ENCODE measurements at regions not wholly inside any gene's neighbourhood (a gene's known extent, or its start where the extent isn't known, plus 50 kb on each side); places are given as distances from the start of the nearest gene placed in this dataset.

DNA sequence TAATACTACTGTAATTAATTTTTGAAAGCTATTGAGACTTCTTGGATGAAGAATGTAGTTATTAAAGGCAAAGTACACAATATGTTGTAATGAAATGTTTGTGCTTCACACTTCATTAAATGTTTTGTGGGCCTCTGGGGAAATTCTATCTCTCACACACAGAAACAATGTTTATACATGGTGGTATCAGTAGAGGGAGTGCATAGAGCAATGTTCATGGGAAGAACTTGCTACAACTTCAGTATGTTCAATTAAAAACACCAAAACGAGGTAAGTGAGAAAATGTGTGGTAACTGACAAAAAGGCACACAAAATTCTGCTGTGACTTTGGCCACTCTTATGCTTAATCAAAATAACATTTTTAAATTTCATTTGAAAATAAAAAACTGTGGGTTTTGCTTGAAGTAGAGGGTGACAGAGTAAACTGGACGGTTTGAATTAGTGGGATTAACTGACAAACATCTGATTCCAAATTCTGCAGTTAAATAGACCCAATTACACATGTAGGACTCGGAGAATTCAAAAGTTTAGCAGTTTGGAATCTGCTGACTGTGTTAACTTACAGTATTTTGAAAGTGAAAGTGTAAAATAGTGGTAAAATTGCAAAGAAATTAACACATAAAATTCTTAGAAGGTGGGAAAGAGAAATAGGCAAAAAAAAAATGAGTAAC, 111.4 kb upstream of the TTC29 start:
- DNase-seq = no peak

DNA sequence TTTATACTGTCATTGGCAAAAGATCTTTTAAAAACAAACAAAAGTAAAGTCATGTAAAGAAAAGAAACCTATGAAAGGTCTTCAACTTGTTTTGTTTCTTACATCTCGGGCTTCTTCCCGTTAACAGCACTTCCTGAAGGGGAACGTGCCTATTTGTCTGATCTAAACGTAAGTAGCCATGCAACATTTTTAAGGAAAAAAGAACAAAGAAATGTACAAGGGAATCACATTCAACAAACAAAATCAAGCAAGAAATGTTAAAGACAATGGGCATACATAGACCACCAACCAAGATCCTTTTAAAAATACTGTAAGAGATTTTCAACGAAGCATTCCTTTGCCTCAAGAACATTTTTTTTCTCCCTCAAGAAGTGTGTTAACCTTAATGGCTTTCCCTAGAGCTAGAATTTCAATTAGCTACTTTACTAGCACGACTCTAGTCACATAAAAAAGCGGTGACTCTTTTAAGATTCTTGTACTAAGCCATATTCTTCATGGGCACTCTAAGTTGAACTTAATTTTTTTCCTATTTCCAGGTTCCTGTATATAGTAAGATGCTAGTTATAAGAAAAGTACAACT, 112.0 kb upstream of the TTC29 start:
- DNase-seq = no peak

DNA sequence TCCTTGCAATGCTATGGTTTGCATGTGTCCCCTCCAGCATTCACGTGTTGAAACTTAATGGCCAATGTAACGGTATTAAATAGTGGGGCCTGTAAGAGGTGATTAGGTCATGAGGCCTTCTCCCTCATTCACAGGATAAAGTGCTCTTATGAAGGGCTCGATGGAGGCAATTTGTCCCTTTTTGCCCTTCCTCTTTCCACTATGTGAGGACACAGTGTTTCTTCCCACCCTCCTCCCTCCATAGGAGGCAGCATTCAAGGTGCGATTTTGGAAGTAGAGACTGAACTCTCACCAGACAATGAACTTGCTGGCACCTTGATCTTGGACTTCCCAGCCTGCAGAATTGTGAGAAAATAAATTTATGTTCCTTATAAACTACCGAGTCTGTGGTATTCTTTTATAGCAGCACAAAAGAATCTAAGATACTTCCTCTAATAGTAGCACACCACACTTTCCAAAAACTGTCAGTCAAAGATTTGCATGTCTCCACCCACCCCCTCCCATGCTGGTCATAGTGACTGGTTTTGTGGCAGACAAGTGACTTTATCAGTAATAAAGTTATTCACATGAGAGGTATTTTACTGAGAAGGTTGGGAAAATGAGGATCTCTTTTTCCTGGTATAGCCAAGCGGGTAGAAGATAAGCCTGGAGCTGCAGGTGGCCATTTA, 113.5 kb upstream of the TTC29 start:
- no peak for DNase-seq

DNA sequence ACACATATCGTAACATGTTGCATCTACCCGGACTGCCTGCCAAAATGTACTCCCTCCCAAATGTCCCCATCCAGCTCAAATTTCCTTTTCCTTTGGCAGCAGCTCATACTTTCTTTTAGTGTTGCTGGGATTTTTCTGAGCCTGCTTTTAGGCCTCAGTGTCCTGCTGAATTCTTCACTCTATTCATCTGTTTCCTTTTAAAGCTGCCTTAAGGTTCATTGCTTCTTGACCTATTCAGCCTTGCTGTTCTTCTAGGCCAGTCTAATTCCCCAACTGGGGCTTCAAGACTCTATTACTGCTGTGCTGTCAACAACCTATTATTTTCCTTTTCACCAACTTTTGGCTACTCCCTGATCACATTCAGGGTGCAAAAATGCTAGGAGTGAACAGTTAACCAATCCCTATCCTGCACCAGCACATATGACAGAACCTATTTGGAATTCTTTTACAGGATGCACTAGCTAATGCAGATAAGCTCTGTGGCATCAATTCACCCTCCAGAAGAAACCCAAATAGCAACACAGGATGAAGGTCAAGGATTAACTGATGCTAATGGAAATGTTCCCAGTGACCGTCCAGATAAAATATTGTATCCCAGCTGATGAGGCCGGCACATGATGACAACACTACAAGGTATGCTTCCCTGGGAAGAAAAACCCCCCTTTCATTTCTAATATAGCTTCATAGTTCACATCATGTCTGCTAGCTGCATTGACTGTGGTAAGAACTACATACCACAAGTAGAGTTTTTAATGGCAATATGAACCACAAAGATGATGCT, 114.7 kb upstream of the TTC29 start:
- DNase-seq = no peak

DNA sequence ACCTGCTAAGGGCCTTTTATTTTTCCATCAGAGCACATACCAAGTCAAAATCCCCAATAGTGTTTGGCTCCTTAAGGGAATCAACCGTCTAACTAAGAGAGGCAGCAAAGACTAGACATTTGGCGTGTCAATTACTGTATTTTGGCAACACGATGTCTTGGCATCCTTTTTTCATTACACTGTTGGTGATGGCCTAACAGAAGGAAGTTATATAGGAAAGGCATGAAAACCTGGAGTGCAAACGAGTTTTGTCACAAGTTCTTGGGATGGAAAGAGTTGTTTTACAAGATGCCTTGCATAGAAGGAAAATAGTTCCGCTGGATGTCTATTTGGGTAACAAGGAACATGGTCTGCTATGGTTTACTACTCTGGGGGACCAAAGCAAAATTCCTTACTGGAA, 119.2 kb upstream of the TTC29 start:
- no peak for DNase-seq

DNA sequence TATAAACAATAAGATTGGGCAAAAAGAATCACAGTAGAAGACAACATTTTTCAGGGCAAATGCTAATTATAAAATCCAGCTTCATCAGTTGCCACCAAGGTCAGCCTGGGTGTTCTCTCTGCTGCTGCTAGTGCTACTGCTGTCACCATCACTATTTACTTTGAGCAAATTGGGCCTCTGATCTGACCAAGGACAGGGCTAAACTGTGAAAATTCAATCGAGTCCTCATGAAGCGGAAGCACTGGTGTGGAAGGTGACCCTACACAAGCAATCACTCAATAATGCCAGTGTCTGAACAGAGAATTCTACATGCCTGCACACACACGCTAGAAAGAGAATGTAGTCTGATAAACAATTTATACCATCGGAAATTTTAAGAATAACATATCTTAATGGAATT, 122.9 kb upstream of the TTC29 start:
- no peak for DNase-seq

DNA sequence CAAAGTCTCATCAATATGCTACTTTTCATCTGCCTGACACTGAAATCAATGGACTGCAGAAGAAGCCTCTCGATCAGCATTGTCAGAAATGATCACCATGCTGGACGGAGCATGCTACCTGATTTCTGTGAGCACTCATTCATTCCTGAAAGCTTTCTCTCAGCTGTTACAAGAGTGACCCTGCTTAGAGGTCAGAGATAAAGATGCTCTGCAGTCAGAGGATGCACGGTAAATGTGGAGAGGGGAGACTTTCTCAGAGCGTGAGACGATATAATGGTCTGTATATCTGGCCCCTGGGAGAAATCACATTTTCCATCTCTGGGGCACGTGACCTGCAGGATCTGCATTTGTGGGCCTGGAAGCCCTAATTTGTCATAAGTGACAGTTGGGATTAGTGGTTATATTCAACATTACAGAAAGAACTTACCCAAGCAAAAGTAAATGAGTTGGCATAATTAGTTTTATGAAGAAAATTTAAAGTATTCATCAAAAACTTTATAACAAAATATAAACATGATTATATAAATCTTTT, 125.6 kb upstream of the TTC29 start:
- DNase-seq = no peak

DNA sequence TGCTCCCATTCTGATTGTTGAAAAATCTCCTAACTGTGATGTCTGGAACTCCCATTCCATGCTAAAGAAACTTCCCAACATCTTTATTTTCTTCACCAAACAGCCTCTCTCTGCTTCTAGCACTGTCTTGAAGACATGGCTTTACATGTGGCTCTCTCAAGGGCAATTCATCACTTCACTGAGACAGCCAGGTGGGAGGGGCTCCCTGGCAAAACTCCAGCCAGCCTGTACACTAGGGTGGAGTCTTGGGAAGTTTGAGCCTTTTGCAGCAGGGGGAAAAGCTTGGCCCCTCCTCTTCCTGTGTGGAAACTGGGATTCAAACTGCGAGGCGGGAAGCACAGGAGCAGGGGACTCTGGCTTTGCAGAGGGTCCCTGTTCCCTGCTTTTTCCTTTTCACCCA, 130.5 kb upstream of the TTC29 start:
- no peak for DNase-seq

DNA sequence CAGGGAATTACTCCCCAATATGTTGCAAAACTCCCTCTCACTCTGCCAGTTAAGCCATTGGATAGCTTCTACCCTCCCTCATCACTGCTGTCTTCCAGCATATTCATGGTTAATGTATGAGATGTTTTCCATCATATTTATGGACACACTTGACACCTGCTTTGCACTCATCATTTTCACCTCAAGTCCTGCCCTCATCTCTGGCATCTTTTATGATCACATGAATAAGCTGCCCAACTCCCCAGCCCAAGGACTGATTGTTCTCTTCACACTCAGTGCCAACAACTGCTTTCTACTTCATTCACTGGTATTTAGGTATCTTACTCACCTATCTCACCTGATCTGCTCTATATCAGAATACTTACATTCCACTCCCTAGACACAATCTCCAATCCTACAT, 131.1 kb upstream of the TTC29 start:
- DNase-seq = no peak

DNA sequence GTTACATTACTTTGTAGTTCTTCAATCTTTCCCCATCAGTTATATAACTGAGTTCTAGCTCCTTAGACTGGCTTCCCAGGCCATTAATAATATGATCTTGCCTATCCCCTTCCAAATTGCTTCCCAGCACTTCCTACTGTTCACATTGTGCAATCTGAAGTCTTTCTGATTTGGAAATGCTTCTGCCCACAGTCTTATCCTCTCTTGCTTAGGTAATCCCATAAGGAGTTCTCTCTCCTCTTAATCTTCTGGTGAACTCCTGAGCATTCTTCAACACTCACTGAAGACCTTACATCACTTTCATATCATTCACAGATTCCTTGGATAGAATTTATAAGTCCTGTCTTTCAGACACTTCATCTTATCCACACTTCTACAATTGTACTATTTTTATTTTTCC, 132.7 kb upstream of the TTC29 start:
- no peak for DNase-seq

DNA sequence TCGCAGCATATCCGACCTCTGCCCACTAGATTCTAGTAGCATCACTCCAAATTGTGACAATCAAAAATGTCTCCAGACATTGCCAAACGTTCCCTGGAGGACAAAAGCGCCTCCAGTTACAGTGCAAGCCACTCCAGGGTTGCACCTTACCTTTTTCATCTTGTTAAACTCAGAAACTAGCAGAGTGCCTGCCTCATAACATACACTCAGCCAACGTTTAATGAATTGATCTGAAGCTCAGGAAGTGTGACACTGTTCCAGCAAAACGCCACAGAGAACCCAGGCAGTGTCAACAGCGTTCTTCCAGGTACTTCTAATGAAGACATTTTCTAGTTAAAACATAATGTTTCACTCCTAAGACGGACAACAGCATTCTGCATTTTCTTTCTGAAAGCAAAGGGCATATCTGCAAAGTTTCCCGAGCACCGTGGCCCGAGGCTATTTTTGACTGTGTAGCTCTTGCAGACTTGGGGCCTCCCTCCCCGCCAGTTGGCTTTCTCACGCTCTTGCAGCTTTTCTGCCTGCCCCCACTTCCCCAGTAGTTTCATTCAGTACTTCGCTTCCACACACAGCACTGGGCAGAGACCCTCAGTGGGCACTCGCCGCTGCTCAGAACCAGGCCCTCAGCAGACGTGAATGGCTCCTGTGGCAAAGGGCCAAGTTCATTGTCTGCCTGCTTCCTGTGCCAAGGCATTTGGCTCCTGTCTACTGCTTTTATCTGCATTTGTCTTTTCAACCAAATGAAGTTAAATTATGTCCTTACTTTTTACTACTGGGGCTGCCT, 133.4 kb upstream of the TTC29 start:
- peak; percentile 89 for DNase-seq

DNA sequence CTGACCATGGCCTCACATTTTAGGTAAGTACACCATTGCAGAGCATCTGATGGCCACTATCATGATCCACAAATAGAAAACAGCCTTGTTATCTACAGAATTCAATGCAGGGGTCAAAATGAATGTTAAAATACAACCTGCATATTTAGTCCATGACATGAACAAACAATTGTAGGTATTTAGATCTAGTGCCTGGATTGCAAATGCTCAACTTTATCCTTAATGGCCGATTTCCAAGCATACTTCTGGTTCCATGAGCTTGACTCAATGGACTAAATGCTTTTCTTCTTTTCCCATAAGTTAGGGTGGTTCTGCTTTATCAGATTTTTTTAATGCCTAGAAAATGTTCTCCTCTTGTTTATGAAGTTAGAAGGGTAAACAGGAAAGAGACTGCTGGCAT, 139.2 kb upstream of the TTC29 start:
- no peak for DNase-seq

DNA sequence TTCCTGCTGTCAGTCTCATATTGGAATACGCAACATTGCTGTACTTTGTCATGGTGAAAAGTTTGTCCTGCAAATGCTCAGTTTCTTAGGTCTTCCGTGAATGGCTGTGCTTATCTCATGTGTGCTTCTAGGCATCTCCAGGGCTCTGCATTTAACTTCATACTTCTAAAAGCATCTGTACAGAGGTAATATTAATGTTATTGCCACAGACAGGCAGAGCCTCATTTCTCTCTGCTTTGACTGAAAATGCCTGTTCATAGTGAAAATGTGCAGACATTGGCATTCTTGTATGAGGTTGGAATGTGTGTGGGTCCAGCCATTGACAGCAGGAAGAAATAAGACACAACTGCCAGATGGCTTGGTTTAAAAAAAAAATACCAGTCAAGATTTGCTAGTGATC, 140.1 kb upstream of the TTC29 start:
- DNase-seq = no peak

DNA sequence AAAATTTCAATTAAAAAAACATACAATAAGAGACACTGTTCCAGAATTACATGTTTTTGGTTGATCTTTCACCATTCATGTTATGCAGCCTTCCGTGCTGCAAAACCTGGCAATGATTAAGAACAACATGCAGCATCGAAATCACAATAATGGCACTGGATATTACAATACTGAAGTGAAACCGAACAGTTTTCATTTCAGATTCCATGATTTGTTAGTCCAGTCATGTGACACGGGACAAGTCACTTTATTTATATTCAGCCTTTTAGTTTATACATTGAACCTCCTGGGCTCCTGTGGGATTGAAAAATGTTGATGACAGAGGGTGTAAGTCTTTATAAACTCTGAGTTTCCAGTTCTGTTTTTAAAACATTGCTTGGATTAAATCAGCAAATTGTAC, 142.5 kb upstream of the TTC29 start:
- no peak for DNase-seq

DNA sequence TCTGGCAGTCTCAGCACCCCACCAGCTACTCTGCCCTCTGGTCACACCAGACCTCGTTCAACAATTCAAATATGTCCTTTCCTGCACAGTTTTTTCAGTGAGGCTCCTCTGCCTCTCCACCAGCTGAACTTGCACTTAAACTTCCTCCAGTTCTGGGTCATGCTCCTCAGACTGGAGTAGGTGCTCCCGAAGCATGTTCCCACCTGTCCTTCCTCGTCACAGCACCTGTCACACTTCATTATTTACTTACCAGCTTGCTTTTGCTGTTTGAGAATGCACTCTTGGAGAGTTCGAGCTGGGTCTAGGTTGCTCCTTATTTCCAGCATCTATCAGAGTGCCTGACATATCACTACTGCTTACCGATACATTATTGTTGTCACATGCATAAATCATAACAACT, 144.8 kb upstream of the TTC29 start:
- DNase-seq = no peak

DNA sequence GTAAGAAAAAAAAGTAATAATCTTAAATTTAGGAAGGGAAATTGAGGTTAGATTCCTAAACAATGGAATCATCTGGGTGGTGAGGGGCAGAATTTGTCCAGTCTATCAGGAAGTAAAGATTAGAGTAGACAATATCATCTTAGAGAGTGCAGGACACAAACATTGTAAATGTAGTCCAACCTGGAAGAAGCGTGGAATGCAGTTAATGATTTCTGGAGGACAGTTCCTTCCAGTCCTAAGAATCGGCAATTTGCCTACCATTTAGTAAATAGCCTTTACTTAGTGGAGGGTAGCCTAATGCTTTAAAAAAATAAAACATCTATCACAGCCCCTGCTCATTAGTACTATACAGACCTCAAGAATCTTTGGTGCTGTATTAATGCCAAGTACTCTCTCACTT, 147.5 kb upstream of the TTC29 start:
- no peak for DNase-seq

DNA sequence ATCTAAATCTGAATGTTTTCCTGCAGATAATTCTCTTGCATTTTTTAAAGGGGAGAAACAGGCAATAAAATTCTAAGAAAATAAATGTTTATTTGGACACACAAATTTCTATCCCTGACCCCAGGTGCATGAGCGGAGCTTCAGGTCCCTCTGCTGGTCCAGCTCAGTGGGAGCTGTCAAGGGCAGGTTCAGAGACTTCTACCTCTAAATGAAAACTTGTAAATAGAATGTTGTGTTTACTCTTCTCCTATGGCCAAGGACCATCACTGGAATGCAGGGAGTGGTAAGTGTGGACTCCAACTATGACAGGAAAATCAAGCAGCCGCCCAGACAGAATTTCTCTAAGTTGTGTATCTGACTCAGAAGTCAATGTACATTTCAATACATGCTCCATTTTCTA, 148.6 kb upstream of the TTC29 start:
- DNase-seq = no peak

DNA sequence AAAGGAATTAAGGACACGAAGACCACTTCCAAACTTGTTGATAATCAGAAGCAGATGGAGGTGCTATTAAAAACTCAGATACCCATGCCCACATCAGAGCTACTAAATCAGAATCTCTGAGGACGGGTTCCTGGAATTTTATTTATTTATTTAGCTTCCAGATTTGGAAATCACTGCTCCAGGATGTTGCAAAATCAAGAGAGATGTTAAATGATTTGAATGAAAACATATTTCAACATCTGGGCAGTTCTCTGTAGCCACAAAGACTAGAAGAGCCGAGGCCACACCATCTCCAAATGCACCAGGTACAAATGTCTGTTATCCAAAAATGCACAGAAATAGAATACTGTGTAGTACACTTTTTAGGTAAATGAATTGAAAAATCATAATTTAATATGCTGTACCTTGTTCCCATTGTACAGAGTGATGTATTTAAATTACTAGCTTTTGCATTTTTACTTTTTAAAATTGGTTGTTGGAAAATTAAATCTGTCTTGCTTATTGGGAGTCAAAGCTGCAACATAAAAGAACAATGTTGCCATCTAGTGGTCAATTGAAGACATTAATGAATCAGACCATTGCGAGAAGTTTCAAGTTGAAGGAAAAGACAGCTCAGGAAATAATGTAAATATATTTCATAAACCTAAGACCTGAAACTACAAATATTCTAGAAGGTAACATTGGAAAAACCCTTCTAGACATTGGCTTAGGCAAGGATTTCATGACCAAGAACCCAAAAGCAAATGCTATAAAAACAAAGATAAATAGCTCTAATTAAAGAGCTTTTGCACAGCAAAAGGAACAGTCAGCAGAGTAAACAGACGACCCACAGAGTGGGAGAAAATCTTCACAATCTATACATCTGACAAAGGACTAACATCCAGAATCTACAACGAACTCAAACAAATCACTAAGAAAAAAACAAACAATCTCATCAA, 151.3 kb upstream of the TTC29 start:
- DNase-seq = peak; percentile 21

DNA sequence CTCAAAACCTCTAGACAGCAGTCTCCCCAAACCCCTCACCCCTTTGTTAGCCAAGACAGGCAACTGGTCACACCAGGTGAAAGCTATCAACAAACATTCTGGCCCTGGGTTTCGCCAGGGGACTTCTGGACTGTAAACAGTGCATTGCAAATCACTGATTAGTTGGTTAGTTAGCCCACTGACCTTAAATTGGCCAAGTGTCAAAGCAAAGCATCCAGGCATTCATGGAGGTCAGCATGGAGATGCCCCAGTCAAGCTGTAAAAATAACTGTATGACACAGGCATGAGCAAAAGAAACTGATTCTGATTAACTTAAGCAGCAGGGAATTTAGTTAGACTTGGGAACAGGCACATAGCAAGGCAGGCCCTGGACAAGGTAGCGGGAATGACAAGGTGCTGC, 156.0 kb upstream of the TTC29 start:
- DNase-seq = no peak

DNA sequence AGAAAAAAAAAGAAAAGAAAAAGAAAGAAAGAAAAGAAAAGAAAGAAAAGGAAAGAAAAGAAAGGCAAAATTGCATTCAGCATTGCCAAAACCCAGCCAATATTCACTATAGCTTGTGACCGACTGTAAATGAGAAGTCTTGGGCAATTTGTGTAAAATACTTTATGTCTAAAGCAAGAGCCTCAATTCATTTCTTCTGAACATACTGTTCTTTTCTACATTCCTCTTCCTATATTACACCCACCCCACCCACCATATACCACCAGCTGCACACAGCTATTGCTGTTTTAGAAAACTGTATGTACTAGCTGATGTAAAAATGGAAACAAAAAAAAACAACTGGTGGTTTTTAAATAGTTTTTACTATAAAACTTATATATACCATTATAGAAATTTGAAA, 156.9 kb upstream of the TTC29 start:
- DNase-seq = no peak

DNA sequence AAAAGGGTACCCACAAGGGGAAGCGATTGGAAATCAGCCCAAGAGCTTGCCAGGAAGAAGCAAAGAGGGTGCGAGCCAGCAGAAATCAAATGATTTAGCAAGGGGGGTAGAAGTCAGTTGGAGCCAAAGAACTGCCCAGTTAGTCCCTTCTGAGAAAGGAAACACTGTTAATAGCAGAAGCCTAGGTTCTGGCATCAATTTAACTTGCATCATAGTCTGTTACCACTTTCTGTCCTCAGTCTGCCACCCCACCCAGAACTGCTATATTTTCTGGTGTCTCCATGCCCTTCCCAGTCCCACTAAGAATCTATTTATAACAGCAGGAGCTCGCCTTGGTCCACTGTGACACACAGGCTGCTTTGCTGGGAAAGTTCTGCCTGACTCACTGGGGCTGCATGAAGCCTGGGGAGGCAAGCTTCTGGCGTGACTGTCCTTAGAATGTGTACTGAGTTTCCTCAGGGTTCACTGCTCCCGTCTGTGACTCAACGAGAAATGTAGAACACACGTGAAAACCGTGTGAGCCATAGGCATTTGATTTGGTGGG, 157.8 kb upstream of the TTC29 start:
- no peak for DNase-seq
